ENCODE measurements at regions not wholly inside any gene's neighbourhood (a gene's known extent, or its start where the extent isn't known, plus 50 kb on each side); places are given as distances from the start of the nearest gene placed in this dataset.

DNA sequence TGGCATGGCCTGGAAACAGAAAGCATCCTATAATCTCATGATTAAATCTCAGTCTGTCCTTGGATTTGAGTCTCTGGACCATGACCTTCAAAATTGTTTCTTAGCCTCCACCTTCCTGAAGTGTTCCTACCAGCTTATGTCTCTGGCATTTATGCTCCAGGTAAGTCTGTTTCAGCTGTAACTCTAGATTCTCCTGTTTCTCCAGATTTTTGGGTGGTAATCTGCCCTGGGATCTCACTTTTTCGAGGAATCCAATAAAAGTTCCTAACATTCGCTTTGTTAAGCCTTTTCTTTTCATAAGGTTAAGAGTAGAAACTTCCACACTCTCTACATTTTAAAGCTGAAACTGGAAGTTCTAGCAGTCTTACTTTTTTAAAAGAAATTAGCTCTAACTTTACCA, 318.5 kb downstream of the C6orf118 start:
- H3K9me3 ChIP-seq, result no peaks in the 10 kb centered on the region
- no peak overlapping the region for H3K27ac ChIP-seq
- TF ChIP-seq POLR2A (IDR thresholded peaks at IDR 0.05), result no peak
- TF ChIP-seq, protein P1, sequence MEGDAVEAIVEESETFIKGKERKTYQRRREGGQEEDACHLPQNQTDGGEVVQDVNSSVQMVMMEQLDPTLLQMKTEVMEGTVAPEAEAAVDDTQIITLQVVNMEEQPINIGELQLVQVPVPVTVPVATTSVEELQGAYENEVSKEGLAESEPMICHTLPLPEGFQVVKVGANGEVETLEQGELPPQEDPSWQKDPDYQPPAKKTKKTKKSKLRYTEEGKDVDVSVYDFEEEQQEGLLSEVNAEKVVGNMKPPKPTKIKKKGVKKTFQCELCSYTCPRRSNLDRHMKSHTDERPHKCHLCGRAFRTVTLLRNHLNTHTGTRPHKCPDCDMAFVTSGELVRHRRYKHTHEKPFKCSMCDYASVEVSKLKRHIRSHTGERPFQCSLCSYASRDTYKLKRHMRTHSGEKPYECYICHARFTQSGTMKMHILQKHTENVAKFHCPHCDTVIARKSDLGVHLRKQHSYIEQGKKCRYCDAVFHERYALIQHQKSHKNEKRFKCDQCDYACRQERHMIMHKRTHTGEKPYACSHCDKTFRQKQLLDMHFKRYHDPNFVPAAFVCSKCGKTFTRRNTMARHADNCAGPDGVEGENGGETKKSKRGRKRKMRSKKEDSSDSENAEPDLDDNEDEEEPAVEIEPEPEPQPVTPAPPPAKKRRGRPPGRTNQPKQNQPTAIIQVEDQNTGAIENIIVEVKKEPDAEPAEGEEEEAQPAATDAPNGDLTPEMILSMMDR (IDR thresholded peaks at IDR 0.05), result no peak
- no peak for ATAC-seq
- no peaks in the 10 kb centered on the region for H3K4me1 ChIP-seq
- intact Hi-C loops (cut with DNase I), result no loop called here
- H3K27me3 ChIP-seq, result no peaks in the 10 kb centered on the region
- no peak overlapping the region for H3K4me3 ChIP-seq
- WGBS (ENCODE audit: insufficient coverage, low coverage, low lambda C conversion rate, missing lambda C conversion rate), result 74% methylated on average over 2 of the region's 2 CpGs
- no peak for DNase-seq
- no peaks in the 10 kb centered on the region for H3K36me3 ChIP-seq

- Histone ChIP-seq H3K27ac (no peak overlapping the region), H3K36me3 (no peaks in the 10 kb centered on the region), H3K4me1 (no peaks in the 10 kb centered on the region), H3K27me3 (no peaks in the 10 kb centered on the region), H3K4me3 (no peak overlapping the region), H3K9me3 (no peaks in the 10 kb centered on the region)
- WGBS (ENCODE audit: insufficient coverage, low coverage, low lambda C conversion rate, missing lambda C conversion rate), result 41% methylated on average over 3 of the region's 3 CpGs
- DNase-seq, result no peak
- TF ChIP-seq POLR2A (IDR thresholded peaks at IDR 0.05), result no peak
- TF ChIP-seq, protein P1 (IDR thresholded peaks at IDR 0.05), result no peak
- no peak for ATAC-seq
- intact Hi-C loops (cut with DNase I), result no loop called here
Measured at GRCh38 chr6:164982389-164982788, 327.0 kb downstream of the C6orf118 start.

DNA sequence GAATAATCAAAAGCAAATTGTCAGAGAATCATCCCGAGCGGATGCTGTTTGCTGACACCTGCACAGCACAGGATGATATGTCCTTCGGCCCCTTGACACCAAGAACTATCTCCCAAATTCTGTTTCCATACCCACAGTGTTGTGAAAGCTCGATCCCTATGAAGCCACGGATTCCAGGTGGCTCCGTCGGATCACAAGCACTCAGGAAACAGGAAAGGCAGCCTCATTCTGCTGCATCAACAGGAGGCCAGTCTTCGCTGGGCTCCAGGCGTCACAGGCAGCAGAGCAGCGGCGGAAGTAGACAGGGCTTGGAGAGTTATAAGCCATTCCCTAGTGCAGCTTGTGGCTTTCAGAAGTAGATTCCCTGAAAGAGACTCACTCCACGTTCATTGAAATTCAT, 342.3 kb downstream of the C6orf118 start:
- H3K36me3 ChIP-seq, result no peaks in the 10 kb centered on the region
- TF ChIP-seq POLR2A (IDR thresholded peaks at IDR 0.05), result no peak
- TF ChIP-seq, protein P1 (IDR thresholded peaks at IDR 0.05), result no peak
- no peak overlapping the region for H3K4me3 ChIP-seq
- H3K4me1 ChIP-seq, result no peaks in the 10 kb centered on the region
- intact Hi-C loops (cut with DNase I), result no loop called here
- H3K27me3 ChIP-seq, result no peaks in the 10 kb centered on the region
- no peak for DNase-seq
- WGBS (ENCODE audit: insufficient coverage, low coverage, low lambda C conversion rate, missing lambda C conversion rate), result 66% methylated on average over 11 of the region's 12 CpGs
- H3K9me3 ChIP-seq, result no peaks in the 10 kb centered on the region
- no peak for ATAC-seq
- H3K27ac ChIP-seq, result no peak overlapping the region

DNA sequence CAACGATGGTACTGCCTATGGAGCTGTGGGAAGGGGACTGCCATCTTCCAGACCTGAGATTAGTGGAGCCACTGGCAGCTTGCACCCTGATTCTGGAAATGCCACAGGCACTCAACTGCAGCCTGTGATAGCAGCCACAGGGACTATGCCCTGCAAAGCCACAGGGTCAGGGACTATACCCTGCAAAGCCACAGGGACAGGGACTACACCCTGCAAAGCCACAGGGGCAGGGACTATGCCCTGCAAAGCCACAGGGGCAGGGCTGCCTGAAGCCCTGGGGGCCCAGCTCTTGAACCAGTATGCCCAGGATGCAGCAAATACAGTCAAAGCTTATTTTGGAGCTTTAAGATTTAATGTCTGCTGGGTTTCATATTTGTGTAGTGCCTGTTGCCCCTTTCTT, 346.6 kb downstream of the C6orf118 start:
- 43% methylated on average over 1 of the region's 1 CpG for WGBS (ENCODE audit: insufficient coverage, low coverage, low lambda C conversion rate, missing lambda C conversion rate)

More for the DNA sequence above, 346.6 kb downstream of the C6orf118 start:
- H3K36me3 ChIP-seq, result no peaks in the 10 kb centered on the region
- no peak for TF ChIP-seq POLR2A (IDR thresholded peaks at IDR 0.05)
- TF ChIP-seq, protein P1 (IDR thresholded peaks at IDR 0.05), result no peak
- intact Hi-C loops (cut with DNase I), result no loop called here
- H3K9me3 ChIP-seq, result no peaks in the 10 kb centered on the region
- no peaks in the 10 kb centered on the region for H3K27me3 ChIP-seq
- no peak overlapping the region for H3K4me3 ChIP-seq
- H3K27ac ChIP-seq, result no peak overlapping the region
- ATAC-seq (no peak), DNase-seq (no peak)
- no peaks in the 10 kb centered on the region for H3K4me1 ChIP-seq
